GM12878 (cell line): ENCODE measurements at regions not wholly inside any gene's neighbourhood (a gene's known extent, or its start where the extent isn't known, plus 50 kb on each side); places are given as distances from the start of the nearest gene placed in this dataset.

Source experiments
- ATAC-seq: fragments of 200-7000 bp; cut with Tn5 transposase; 3 replicates; pipeline ENCODE4 v1.9.1; 2020; ENCODE audit warnings: mild to moderate bottlenecking, moderate library complexity
- BruUV-seq: library from RNA; stranded (reverse); fragments of 400-500 nt; replicated peaks from 2 replicates; lab custom pipeline; 2021; lab: Mats Ljungman, UMichigan
- CTCF ChIA-PET: fragments of 300-600 bp; sonication (Branson Sonifier 250); formaldehyde crosslinking; extraction: SDS; loops from one replicate; lab custom pipeline; 2021; ENCODE audit warnings: inconsistent platforms; lab: Yijun Ruan, JAX
- POLR2A ChIA-PET: fragments of 350-600 bp; formaldehyde crosslinking; extraction: SDS; loops from one replicate; lab custom pipeline; 2021; ENCODE audit warnings: inconsistent platforms; lab: Charles Lee
- RAD21 ChIA-PET: fragments of 300-600 bp; sonication (Branson Sonifier 250); formaldehyde crosslinking; loops from one replicate; lab custom pipeline; 2023; ENCODE audit warnings: antibody characterized with exemption; ENCODE audit not compliant: unreplicated experiment; lab: Charles Lee
- SMC1A ChIA-PET: fragments of 300-600 bp; sonication (Branson Sonifier 250); formaldehyde crosslinking; loops from one replicate; lab custom pipeline; 2023; ENCODE audit not compliant: unreplicated experiment, uncharacterized antibody; lab: Charles Lee
- DNase-seq: peaks from one replicate; pipeline ENCODE4 v3.0.0-alpha.2; 2011; ENCODE audit warnings: low read depth, low spot score
- FAIRE-seq: peaks from 3 replicates; lab custom pipeline; 2011; peaks lifted over from hg19 to GRCh38; lab: Jason Lieb, UNC
- H2AFZ ChIP-seq: 2 replicates; pipeline ENCODE4 v1.6.0; 2011; ENCODE audit warnings: low read depth, low read length, control low read depth; ENCODE audit not compliant: control insufficient read depth
- H3K27ac ChIP-seq: 2 replicates; pipeline ENCODE4 v1.5.1; 2011; ENCODE audit warnings: control low read depth; ENCODE audit not compliant: control insufficient read depth, insufficient read depth
- H3K27me3 ChIP-seq, 2 experiments: replicated peaks in 1 of 2; 2 replicates each; pipeline versions ENCODE4 v1.6.0 to v1.6.1; 2011; ENCODE audit warnings: low read length in 1 of 2; ENCODE audit not compliant: control insufficient read depth in 2 of 2, insufficient read depth in 2 of 2
- H3K36me3 ChIP-seq, 2 experiments: 2 replicates each; pipeline ENCODE4 v1.5.1; 2011; ENCODE audit warnings: low read length in 1 of 2; ENCODE audit not compliant: control insufficient read depth in 2 of 2, insufficient read depth in 2 of 2
- H3K4me1 ChIP-seq: 2 replicates; pipeline ENCODE4 v1.6.1; 2011; ENCODE audit warnings: mild to moderate bottlenecking, low read length, moderate library complexity, mixed read lengths; ENCODE audit not compliant: control insufficient read depth, insufficient read depth
- H3K4me2 ChIP-seq: 2 replicates; pipeline ENCODE4 v1.6.0; 2011; ENCODE audit warnings: control low read depth; ENCODE audit not compliant: control insufficient read depth, insufficient read depth
- H3K4me3 ChIP-seq: fragments of 200-600 bp; sonication (generic); 2 replicates; pipeline ENCODE4 v1.5.1; 2016
- H3K79me2 ChIP-seq: 2 replicates; pipeline ENCODE4 v1.6.0; 2011; ENCODE audit warnings: low read length; ENCODE audit not compliant: control insufficient read depth, insufficient read depth
- H3K9ac ChIP-seq: 2 replicates; pipeline ENCODE4 v1.8.0; 2011; ENCODE audit warnings: low read length, control low read depth, mixed read lengths; ENCODE audit not compliant: control insufficient read depth, insufficient read depth
- H3K9me3 ChIP-seq: replicated peaks from 3 replicates; pipeline ENCODE4 v1.5.1; 2011; ENCODE audit warnings: mild to moderate bottlenecking, low read length; ENCODE audit not compliant: control insufficient read depth, insufficient read depth
- H4K20me1 ChIP-seq: 2 replicates; pipeline ENCODE4 v1.6.0; 2011; ENCODE audit not compliant: control insufficient read depth, insufficient read depth
- ASH2L ChIP-seq: fragments of 300-600, 200-600 bp; sonication (generic); IDR thresholded peaks from 2 replicates; pipeline ENCODE4 v1.6.1; 2017; ENCODE audit warnings: low read depth, mild to moderate bottlenecking, borderline replicate concordance
- BCL11A ChIP-seq: IDR thresholded peaks from 2 replicates; pipeline ENCODE4 v1.6.1; 2011; ENCODE audit warnings: low read depth, low read length
- BCL3 ChIP-seq: IDR thresholded peaks from 2 replicates; pipeline ENCODE4 v1.6.1; 2011; ENCODE audit warnings: borderline replicate concordance, low read depth, mild to moderate bottlenecking, moderate library complexity, low read length; ENCODE audit not compliant: insufficient read depth, poor library complexity, severe bottlenecking
- CBFB ChIP-seq: IDR thresholded peaks from 2 replicates; pipeline ENCODE4 v1.6.1; 2016; ENCODE audit warnings: antibody characterized with exemption, low read depth
- CEBPZ ChIP-seq: fragments of 150-350 bp; IDR thresholded peaks from 2 replicates; pipeline ENCODE4 v1.6.1; 2016; ENCODE audit warnings: low read depth, low read length
- CHD2 ChIP-seq: IDR thresholded peaks from 2 replicates; pipeline ENCODE4 v1.6.1; 2011; ENCODE audit warnings: low read depth, low read length, improper control_type of control experiment, borderline replicate concordance
- E2F8 ChIP-seq: fragments of 450-650 bp; IDR thresholded peaks from 2 replicates; pipeline ENCODE4 v1.6.1; 2018; ENCODE audit warnings: mild to moderate bottlenecking, low read depth, moderate library complexity; ENCODE audit not compliant: partially characterized antibody
- IKZF1 ChIP-seq: fragments of 450-650 bp; conservative IDR thresholded peaks from 2 replicates; pipeline ENCODE4 v1.6.1; 2017; ENCODE audit warnings: antibody characterized with exemption, mild to moderate bottlenecking
- NR2F1 ChIP-seq: fragments of 450-650 bp; conservative IDR thresholded peaks from 2 replicates; pipeline ENCODE4 v1.6.1; 2017; ENCODE audit warnings: mild to moderate bottlenecking
- RAD21 ChIP-seq: IDR thresholded peaks from 2 replicates; pipeline ENCODE4 v1.6.1; 2011; ENCODE audit warnings: mild to moderate bottlenecking, low read depth, low read length, moderate library complexity; ENCODE audit not compliant: insufficient read depth
- RELB ChIP-seq: fragments of 450-650 bp; IDR thresholded peaks from 2 replicates; pipeline ENCODE4 v1.6.1; 2017; ENCODE audit warnings: low read depth, mild to moderate bottlenecking, moderate library complexity
- SMC3 ChIP-seq: IDR thresholded peaks from 2 replicates; pipeline ENCODE4 v1.6.1; 2011; ENCODE audit warnings: low read length, improper control_type of control experiment, borderline replicate concordance
- STAT1 ChIP-seq: fragments of 450-650 bp; conservative IDR thresholded peaks from 2 replicates; pipeline ENCODE4 v1.6.1; 2014; ENCODE audit warnings: antibody characterized with exemption, mild to moderate bottlenecking
- STAT3 ChIP-seq: IDR thresholded peaks from 2 replicates; pipeline ENCODE4 v1.6.1; 2011; ENCODE audit warnings: low read depth, low read length, improper control_type of control experiment
- TCF7 ChIP-seq: IDR thresholded peaks from 2 replicates; pipeline ENCODE4 v1.6.1; 2014; ENCODE audit warnings: antibody characterized with exemption, borderline replicate concordance
- ZNF622 ChIP-seq: fragments of 450-650 bp; IDR thresholded peaks from 2 replicates; pipeline ENCODE4 v1.6.1; 2017; ENCODE audit warnings: mild to moderate bottlenecking, inconsistent platforms
- WGBS: methylation state at CpG from one replicate; pipeline ENCODE4 v1.1.6; 2016; ENCODE audit warnings: low lambda C conversion rate; ENCODE audit not compliant: insufficient replicate concordance, insufficient coverage; ENCODE audit errors: missing lambda C conversion rate; 5-methylcytosine and 5-hydroxymethylcytosine counted together
- in situ Hi-C: fragments of 300-500 bp; cut with MboI; formaldehyde crosslinking; loops from 9 replicates; pipeline ENCODE4 v1.14.3; 2018; ENCODE audit warnings: mixed read lengths
- intact Hi-C: fragments of 100-400 bp; cut with micrococcal nuclease; formaldehyde crosslinking; loops from one replicate; pipeline ENCODE4 v1.14.2; 2022; ENCODE audit not compliant: unreplicated experiment

- no peak for TF ChIP-seq NR2F1
- no peak for TF ChIP-seq CHD2
- no peak for TF ChIP-seq RELB
- no peak for TF ChIP-seq BCL3
- no peak for TF ChIP-seq E2F8
- no peak for TF ChIP-seq CBFB
- TF ChIP-seq, all 136 proteins: peak for 0
Measured at GRCh38 chr5:38675443-38675842, 119.0 kb upstream of the LIFR start (continued).

- SMC1A ChIA-PET: no interaction called here
- POLR2A ChIA-PET: no interaction called here
- 36% methylated on average over 2 of the region's 2 CpGs for WGBS
- BruUV-seq: no TSS peak
- Histone ChIP-seq H3K27me3 (no peaks in the 10 kb centered on the region), H3K27ac (no peak overlapping the region), H3K9ac (no peak overlapping the region), H3K9me3 (no peaks in the 10 kb centered on the region), H3K4me1 (no peaks in the 10 kb centered on the region), H3K4me2 (no peak overlapping the region), H3K79me2 (no peaks in the 10 kb centered on the region), H2AFZ (no peak overlapping the region), H3K36me3 (no peaks in the 10 kb centered on the region), H4K20me1 (no peaks in the 10 kb centered on the region), H3K4me3 (no peak overlapping the region)
- CTCF ChIA-PET: no interaction called here
- no peak for DNase-seq
- in situ Hi-C loops: no loop called here
- intact Hi-C loops: no loop called here
- RAD21 ChIA-PET: no interaction called here
- ATAC-seq: no peak
- no peak for FAIRE-seq
- TF ChIP-seq RAD21 (no peak), STAT3 (no peak), TCF7 (no peak), BCL11A (no peak), ZNF622 (no peak), IKZF1 (no peak), SMC3 (no peak), STAT1 (no peak), CEBPZ (no peak), ASH2L (no peak), CBFB (no peak)
Measured at GRCh38 chr5:38677636-38678035, 121.2 kb upstream of the LIFR start.
